ENCODE measurements at regions not wholly inside any gene's neighbourhood (a gene's known extent, or its start where the extent isn't known, plus 50 kb on each side); places are given as distances from the start of the nearest gene placed in this dataset.

DNA sequence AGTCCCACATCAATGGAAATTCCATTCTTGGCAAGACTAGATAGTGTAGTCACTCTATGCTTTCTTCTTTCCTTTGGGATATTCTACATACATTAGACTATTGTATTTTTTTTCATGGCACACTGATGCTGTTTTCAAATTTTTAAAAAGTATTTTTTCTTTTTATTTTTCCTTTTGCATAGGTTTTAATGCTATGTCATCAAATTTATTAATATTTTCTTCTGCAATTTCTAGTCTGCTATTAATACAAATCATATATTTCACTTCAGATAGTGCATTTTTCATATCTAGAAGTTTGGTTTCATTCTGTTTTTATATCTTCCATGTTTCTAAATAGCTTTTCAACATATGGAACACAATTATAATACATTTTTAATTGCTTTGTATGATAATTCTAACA lies 2050.1 kb upstream of the PRR20A start:
- DNase-seq, result no peak
- H3K36me3 ChIP-seq, result no peaks in the 10 kb centered on the region
- no peaks in the 10 kb centered on the region for H3K27me3 ChIP-seq (replicated peaks in 1 of 7)
- no peaks in the 10 kb centered on the region for H3K4me1 ChIP-seq
- no peak overlapping the region for H3K4me3 ChIP-seq
- no peak overlapping the region for H3K27ac ChIP-seq
- TF ChIP-seq POLR2AphosphoS5 (IDR thresholded peaks at IDR 0.05), result no peak
- TF ChIP-seq POLR2A (IDR thresholded peaks at IDR 0.05), result no peak
- TF ChIP-seq, protein P1, sequence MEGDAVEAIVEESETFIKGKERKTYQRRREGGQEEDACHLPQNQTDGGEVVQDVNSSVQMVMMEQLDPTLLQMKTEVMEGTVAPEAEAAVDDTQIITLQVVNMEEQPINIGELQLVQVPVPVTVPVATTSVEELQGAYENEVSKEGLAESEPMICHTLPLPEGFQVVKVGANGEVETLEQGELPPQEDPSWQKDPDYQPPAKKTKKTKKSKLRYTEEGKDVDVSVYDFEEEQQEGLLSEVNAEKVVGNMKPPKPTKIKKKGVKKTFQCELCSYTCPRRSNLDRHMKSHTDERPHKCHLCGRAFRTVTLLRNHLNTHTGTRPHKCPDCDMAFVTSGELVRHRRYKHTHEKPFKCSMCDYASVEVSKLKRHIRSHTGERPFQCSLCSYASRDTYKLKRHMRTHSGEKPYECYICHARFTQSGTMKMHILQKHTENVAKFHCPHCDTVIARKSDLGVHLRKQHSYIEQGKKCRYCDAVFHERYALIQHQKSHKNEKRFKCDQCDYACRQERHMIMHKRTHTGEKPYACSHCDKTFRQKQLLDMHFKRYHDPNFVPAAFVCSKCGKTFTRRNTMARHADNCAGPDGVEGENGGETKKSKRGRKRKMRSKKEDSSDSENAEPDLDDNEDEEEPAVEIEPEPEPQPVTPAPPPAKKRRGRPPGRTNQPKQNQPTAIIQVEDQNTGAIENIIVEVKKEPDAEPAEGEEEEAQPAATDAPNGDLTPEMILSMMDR (IDR thresholded peaks at IDR 0.05 in 8 of 11, conservative IDR thresholded peaks at IDR 0.05 in 3 of 11), result no peak
- intact Hi-C loops (cut with DNase I; ENCODE audit: low total_unique reads), result no loop called here
- H3K9me3 ChIP-seq, result peaks cover 0 to 17% (median 0%) of the 10 kb centered on the region in 8 donors

- DNase-seq, result no peak
- TF ChIP-seq POLR2AphosphoS5 (IDR thresholded peaks at IDR 0.05), result no peak
- no peak for TF ChIP-seq POLR2A (IDR thresholded peaks at IDR 0.05)
- TF ChIP-seq, protein P1 (IDR thresholded peaks at IDR 0.05 in 8 of 11, conservative IDR thresholded peaks at IDR 0.05 in 3 of 11), result no peak
- intact Hi-C loops (cut with DNase I; ENCODE audit: low total_unique reads), result no loop called here
- no peaks in the 10 kb centered on the region for H3K4me1 ChIP-seq
- H3K27me3 ChIP-seq (replicated peaks in 1 of 7), result no peaks in the 10 kb centered on the region
- 63 to 79% (median 77%) methylated on average over 1 of the region's 1 CpG for WGBS, 5 donors
- H3K4me3 ChIP-seq, result no peak overlapping the region
- H3K36me3 ChIP-seq, result no peaks in the 10 kb centered on the region
- peaks cover 0 to 19% (median 0%) of the 10 kb centered on the region in 8 donors for H3K9me3 ChIP-seq
- H3K27ac ChIP-seq, result no peak overlapping the region
Measured at GRCh38 chr13:55091172-55091571, 2049.5 kb upstream of the PRR20A start.

GRCh38 chr13:55106509-55106908 lies 2034.2 kb upstream of the PRR20A start:
- no peak for TF ChIP-seq POLR2AphosphoS5 (IDR thresholded peaks at IDR 0.05)
- TF ChIP-seq, protein P1 (IDR thresholded peaks at IDR 0.05 in 8 of 11, conservative IDR thresholded peaks at IDR 0.05 in 3 of 11), result no peak
- intact Hi-C loops (cut with DNase I; ENCODE audit: low total_unique reads), result no loop called here
- H3K36me3 ChIP-seq, result no peaks in the 10 kb centered on the region
- H3K4me3 ChIP-seq, result no peak overlapping the region
- peaks cover 0 to 12% (median 8%) of the 10 kb centered on the region in 8 donors for H3K9me3 ChIP-seq
- no peaks in the 10 kb centered on the region for H3K4me1 ChIP-seq
- H3K27me3 ChIP-seq (replicated peaks in 1 of 7), result no peaks in the 10 kb centered on the region
- 63 to 85% (median 70%) methylated on average over 1 of the region's 1 CpG for WGBS, 5 donors
- no peak for DNase-seq
- no peak overlapping the region for H3K27ac ChIP-seq

DNA sequence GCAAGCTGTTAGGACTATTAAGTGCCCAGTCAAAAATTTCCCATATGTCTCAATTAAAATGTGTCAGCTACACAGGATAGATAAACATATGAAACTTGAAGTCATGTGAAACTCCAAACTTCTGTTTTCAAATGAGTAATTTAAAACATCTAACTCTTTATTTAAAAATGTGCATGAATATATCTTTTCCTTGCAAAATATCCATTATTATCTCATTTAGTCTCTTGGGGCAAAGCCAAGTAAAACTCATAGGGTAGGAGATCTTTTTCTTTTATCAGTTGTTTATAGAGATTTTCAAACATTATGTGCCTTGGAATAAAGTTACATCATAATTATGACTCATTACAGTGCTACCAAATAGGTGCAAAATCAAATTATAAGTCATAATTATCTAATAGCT lies 2020.1 kb upstream of the PRR20A start:
- no peaks in the 10 kb centered on the region for H3K4me1 ChIP-seq
- no peak for DNase-seq
- H3K9me3 ChIP-seq, result peaks cover 0 to 13% (median 0%) of the 10 kb centered on the region in 8 donors
- H3K27ac ChIP-seq, result no peak overlapping the region
- H3K36me3 ChIP-seq, result no peaks in the 10 kb centered on the region
- TF ChIP-seq POLR2AphosphoS5 (IDR thresholded peaks at IDR 0.05) (no peak), POLR2A (IDR thresholded peaks at IDR 0.05) (no peak)
- TF ChIP-seq, protein P1 (IDR thresholded peaks at IDR 0.05 in 8 of 11, conservative IDR thresholded peaks at IDR 0.05 in 3 of 11), result no peak
- no peaks in the 10 kb centered on the region for H3K27me3 ChIP-seq (replicated peaks in 1 of 7)
- no peak overlapping the region for H3K4me3 ChIP-seq
- intact Hi-C loops (cut with DNase I; ENCODE audit: low total_unique reads), result no loop called here

All from spleen (tissue), 11 donors.